ENCODE measurements at regions not wholly inside any gene's neighbourhood (a gene's known extent, or its start where the extent isn't known, plus 50 kb on each side); places are given as distances from the start of the nearest gene placed in this dataset.

GRCh38 chr12:46711756-46712155 is 114.0 kb downstream of the SLC38A4 start:
- H3K27me3 Mint-ChIP-seq (ENCODE audit: low read depth in 3 of 3): no peaks in the 10 kb centered on the region
- no peak for DNase-seq
- Histone ChIP-seq H4K20me1 (ENCODE audit: insufficient read depth, low read length) (no peaks in the 10 kb centered on the region), H3K4me3 (replicated peaks in 1 of 3; ENCODE audit: low read depth in 2 of 3, low read length in 3 of 3) (no peak overlapping the region), H3K4me2 (replicated peaks; ENCODE audit: extremely low read depth, low read length, poor library complexity, severe bottlenecking) (no peak overlapping the region), H2AFZ (ENCODE audit: insufficient read depth, low read depth, low read length, poor library complexity, severe bottlenecking) (no peak overlapping the region), H3K36me3 (replicated peaks in 1 of 2; ENCODE audit: control insufficient read depth in 1 of 2, insufficient read depth in 2 of 2, low read length in 2 of 2) (no peaks in the 10 kb centered on the region), H3K4me1 (ENCODE audit: control insufficient read depth in 1 of 2, insufficient read depth in 2 of 2, low read length in 2 of 2) (no peaks in the 10 kb centered on the region), H3K27me3 (ENCODE audit: control insufficient read depth in 2 of 2, insufficient read depth in 2 of 2, low read length in 2 of 2) (no peaks in the 10 kb centered on the region), H3K9me3 (replicated peaks in 1 of 2; ENCODE audit: control insufficient read depth in 1 of 2, insufficient read depth in 1 of 2, low read length in 2 of 2) (peaks cover 0 to 4% of the 10 kb centered on the region in 2 donors), H3K79me2 (ENCODE audit: insufficient read depth, low read length) (no peaks in the 10 kb centered on the region), H3K27ac (ENCODE audit: low read depth in 1 of 2, low read length in 2 of 2) (no peak overlapping the region), H3K9ac (ENCODE audit: insufficient read depth, low read length, poor library complexity, severe bottlenecking) (no peak overlapping the region)
- peaks cover 0 to 16% (median 2%) of the 10 kb centered on the region in 7 donors for H3K9me3 Mint-ChIP-seq
- TF ChIP-seq CTCF (IDR thresholded peaks at IDR 0.05): no peak
- no peaks in the 10 kb centered on the region for H3K4me1 Mint-ChIP-seq
- no CpG with 5 or more reads among the region's 3 CpGs for WGBS (ENCODE audit: insufficient coverage)
- no peak overlapping the region for H3K4me3 Mint-ChIP-seq
- no peak overlapping the region for H3K27ac Mint-ChIP-seq
- no peaks in the 10 kb centered on the region for H3K36me3 Mint-ChIP-seq
- intact Hi-C loops (cut with micrococcal nuclease): no loop called here

DNA sequence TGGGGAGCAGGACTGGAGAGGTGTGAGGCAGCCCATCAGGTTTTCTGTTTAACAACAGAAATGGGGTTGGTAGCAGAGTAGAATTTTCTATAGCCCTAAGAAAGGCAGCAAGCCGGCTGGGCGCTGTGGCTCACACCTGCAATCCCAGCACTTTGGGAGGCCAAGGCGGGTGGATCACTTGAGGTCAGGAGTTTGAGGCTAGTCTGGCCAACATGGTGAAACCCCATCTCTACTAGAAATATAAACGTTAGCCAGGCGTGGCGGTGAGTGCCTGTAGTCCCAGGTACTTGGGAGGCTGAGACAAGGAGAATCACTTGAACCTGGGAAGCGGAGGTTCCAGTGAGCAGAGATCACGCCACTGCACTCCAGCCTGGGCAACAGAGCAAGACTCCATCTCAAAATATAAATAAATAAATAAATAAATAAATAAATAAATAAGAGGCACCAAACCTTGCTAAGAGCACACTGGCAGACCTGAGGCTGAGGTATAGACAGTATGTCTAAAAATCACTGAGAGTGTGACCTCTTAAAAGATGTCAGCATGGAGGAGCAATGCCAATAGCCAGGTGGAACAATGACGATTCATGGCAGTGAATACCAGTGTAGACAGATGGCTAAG is 115.6 kb downstream of the SLC38A4 start:
- no peak overlapping the region for H2AFZ ChIP-seq (ENCODE audit: insufficient read depth, low read depth, low read length, poor library complexity, severe bottlenecking)
- H3K4me1 ChIP-seq (ENCODE audit: control insufficient read depth in 1 of 2, insufficient read depth in 2 of 2, low read length in 2 of 2): no peaks in the 10 kb centered on the region
- Mint-ChIP-seq H3K4me3 (no peak overlapping the region), H3K36me3 (no peaks in the 10 kb centered on the region), H3K27ac (no peak overlapping the region), H3K27me3 (ENCODE audit: low read depth in 3 of 3) (no peaks in the 10 kb centered on the region), H3K9me3 (peaks cover 0 to 9% (median under 1%) of the 10 kb centered on the region in 7 donors), H3K4me1 (no peaks in the 10 kb centered on the region)
- H3K79me2 ChIP-seq (ENCODE audit: insufficient read depth, low read length): no peaks in the 10 kb centered on the region
- 100% methylated on average over 4 of the region's 9 CpGs for WGBS (ENCODE audit: insufficient coverage)
- TF ChIP-seq CTCF (IDR thresholded peaks at IDR 0.05): no peak
- no peaks in the 10 kb centered on the region for H3K27me3 ChIP-seq (ENCODE audit: control insufficient read depth in 2 of 2, insufficient read depth in 2 of 2, low read length in 2 of 2)
- H3K9ac ChIP-seq (ENCODE audit: insufficient read depth, low read length, poor library complexity, severe bottlenecking): no peak overlapping the region
- no peak overlapping the region for H3K4me2 ChIP-seq (replicated peaks; ENCODE audit: extremely low read depth, low read length, poor library complexity, severe bottlenecking)
- DNase-seq: no peak
- no peak overlapping the region for H3K4me3 ChIP-seq (replicated peaks in 1 of 3; ENCODE audit: low read depth in 2 of 3, low read length in 3 of 3)
- peaks cover 0 to 2% of the 10 kb centered on the region in 2 donors for H3K9me3 ChIP-seq (replicated peaks in 1 of 2; ENCODE audit: control insufficient read depth in 1 of 2, insufficient read depth in 1 of 2, low read length in 2 of 2)
- no peaks in the 10 kb centered on the region for H4K20me1 ChIP-seq (ENCODE audit: insufficient read depth, low read length)
- no peak overlapping the region for H3K27ac ChIP-seq (ENCODE audit: low read depth in 1 of 2, low read length in 2 of 2)
- H3K36me3 ChIP-seq (replicated peaks in 1 of 2; ENCODE audit: control insufficient read depth in 1 of 2, insufficient read depth in 2 of 2, low read length in 2 of 2): no peaks in the 10 kb centered on the region
- intact Hi-C loops (cut with micrococcal nuclease): no loop called here

Measured in CD14-positive monocyte (primary cell).